HCT116 (cell line): ENCODE measurements at regions not wholly inside any gene's neighbourhood (a gene's known extent, or its start where the extent isn't known, plus 50 kb on each side); places are given as distances from the start of the nearest gene placed in this dataset.
"Not testable (repeated sequence)": the region's sequence is repeated elsewhere in the genome, so short reads cannot be mapped to it uniquely, and the experiment has no call there.

ENCODE experiments used
- ATAC-seq: fragments of 200-7000 bp; cut with Tn5 transposase; 2 replicates; pipeline ENCODE4 v1.9.1; 2020; ENCODE audit warnings: mild to moderate bottlenecking, moderate library complexity
- BruUV-seq: library from RNA; stranded (reverse); fragments of 400-500 nt; replicated peaks from 2 replicates; lab custom pipeline; 2021; lab: Mats Ljungman, UMichigan
- CTCF ChIA-PET: fragments of 300-600 bp; sonication (Branson Sonifier 250); formaldehyde crosslinking; loops from one replicate; lab custom pipeline; 2021; ENCODE audit warnings: antibody characterized with exemption; lab: Charles Lee
- POLR2A ChIA-PET: fragments of 300-600, 350-600 bp; sonication (Branson Sonifier 250); formaldehyde crosslinking; loops from one replicate; lab custom pipeline; 2021; ENCODE audit warnings: antibody characterized with exemption; lab: Charles Lee
- RAD21 ChIA-PET, 2 experiments: fragments of 300-600 bp; sonication (Branson Sonifier 250); formaldehyde crosslinking; loops; one replicate each; lab custom pipeline; 2023; ENCODE audit warnings: low total read pairs in 2 of 2; ENCODE audit not compliant: uncharacterized antibody in 2 of 2, unreplicated experiment in 2 of 2, low non-redundant PET in 1 of 2; lab: Charles Lee
- DNase-seq: peaks from one replicate; pipeline ENCODE4 v3.0.0-alpha.2; 2010; ENCODE audit warnings: low read depth, low spot score
- H2AFZ ChIP-seq: fragments of 200-600 bp; shearing (Covaris generic), sonication (generic); 2 replicates; pipeline ENCODE4 v1.6.1; 2017; ENCODE audit warnings: low read depth, mixed run types, mixed read lengths, antibody characterized with exemption, low read length; ENCODE audit not compliant: poor library complexity, severe bottlenecking
- H3K27ac ChIP-seq: 2 replicates; pipeline ENCODE4 v1.5.1; 2012; ENCODE audit warnings: low read depth, low read length
- H3K27me3 ChIP-seq: fragments of 200-600 bp; sonication (generic); 2 replicates; pipeline ENCODE4 v1.6.1; 2016; ENCODE audit warnings: mixed run types, low read length, mixed read lengths; ENCODE audit not compliant: insufficient read depth
- H3K36me3 ChIP-seq, 2 experiments: fragments of 200-500 bp in 1 of 2; fragments of 200-600 bp in 1 of 2; sonication (Bioruptor generic) in 1 of 2; sonication (generic) in 1 of 2; 2 replicates each; pipeline versions ENCODE4 v1.5.1 to v1.6.1; 2014 to 2016; ENCODE audit warnings: low read length in 2 of 2, inconsistent platforms in 1 of 2, mixed read lengths in 1 of 2, mixed run types in 1 of 2; ENCODE audit not compliant: insufficient read depth in 2 of 2, control insufficient read depth in 1 of 2
- H3K4me1 ChIP-seq, 2 experiments: fragments of 200-600 bp in 1 of 2; sonication (generic) in 1 of 2; 2 replicates each; pipeline versions ENCODE4 v1.5.1 to v1.6.1; 2012 to 2017; ENCODE audit warnings: low read length in 2 of 2, inconsistent platforms in 1 of 2, mild to moderate bottlenecking in 1 of 2, mixed read lengths in 1 of 2, mixed run types in 1 of 2, moderate library complexity in 1 of 2; ENCODE audit not compliant: insufficient read depth in 2 of 2, control insufficient read depth in 1 of 2
- H3K4me2 ChIP-seq: fragments of 200-600 bp; sonication (generic); 2 replicates; pipeline ENCODE4 v1.6.1; 2017; ENCODE audit warnings: mixed run types, low read length, mixed read lengths
- H3K4me3 ChIP-seq, 2 experiments: fragments of 200-600 bp in 1 of 2; sonication (generic) in 1 of 2; replicated peaks in 1 of 2; 2 replicates each; pipeline ENCODE4 v1.5.1; 2011 to 2016; ENCODE audit warnings: low read length in 2 of 2, control low read depth in 1 of 2, low read depth in 1 of 2, mild to moderate bottlenecking in 1 of 2, mixed read lengths in 1 of 2, mixed run types in 1 of 2
- H3K79me2 ChIP-seq: fragments of 200-600 bp; sonication (generic); 2 replicates; pipeline ENCODE4 v1.6.1; 2017; ENCODE audit warnings: mild to moderate bottlenecking, mixed run types, low read length, moderate library complexity, mixed read lengths; ENCODE audit not compliant: insufficient read depth
- H3K9ac ChIP-seq: fragments of 200-600 bp; sonication (generic); 2 replicates; pipeline ENCODE4 v1.6.1; 2016; ENCODE audit warnings: low read length, mixed read lengths
- H3K9me2 ChIP-seq: fragments of 200-600 bp; sonication (generic), shearing (Covaris generic); 2 replicates; pipeline ENCODE4 v1.6.1; 2017; ENCODE audit warnings: mixed run types, mild to moderate bottlenecking, moderate library complexity; ENCODE audit not compliant: insufficient read depth
- H3K9me3 ChIP-seq, 2 experiments: fragments of 200-500 bp in 1 of 2; fragments of 200-600 bp in 1 of 2; sonication (Bioruptor generic) in 1 of 2; sonication (generic) in 1 of 2; 2 replicates each; pipeline ENCODE4 v1.6.1; 2014 to 2017; ENCODE audit warnings: low read length in 2 of 2, mixed read lengths in 2 of 2, inconsistent platforms in 1 of 2, low read depth in 1 of 2, mild to moderate bottlenecking in 1 of 2, mixed run types in 1 of 2, moderate library complexity in 1 of 2; ENCODE audit not compliant: control insufficient read depth in 1 of 2, insufficient read depth in 1 of 2
- H4K20me1 ChIP-seq: fragments of 200-600 bp; sonication (generic), shearing (Covaris generic); 2 replicates; pipeline ENCODE4 v1.6.1; 2017; ENCODE audit warnings: mixed run types, mild to moderate bottlenecking, moderate library complexity; ENCODE audit not compliant: insufficient read depth
- intact Hi-C: fragments of 100-400 bp; cut with micrococcal nuclease; formaldehyde crosslinking; loops from 2 replicates; pipeline ENCODE4 v1.10.0; 2022

DNA sequence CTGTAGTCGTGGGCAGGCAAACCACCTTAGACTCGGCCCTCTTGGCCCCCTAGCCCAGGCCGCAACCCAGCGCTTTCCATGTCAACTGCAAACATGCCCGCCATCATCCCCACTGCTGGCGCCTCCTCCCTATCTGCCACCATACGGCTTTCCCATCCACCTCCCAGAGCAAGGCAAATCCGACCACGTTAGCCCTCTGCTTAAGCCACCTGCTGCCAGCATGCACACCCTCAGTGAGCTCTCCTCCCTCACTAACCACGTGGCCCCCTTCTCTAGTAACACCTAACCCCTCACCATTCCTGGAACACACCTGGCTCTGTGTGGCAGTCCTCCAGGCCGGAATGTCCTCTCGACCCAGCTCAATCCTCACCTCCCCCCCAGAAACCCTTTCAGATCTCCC, 534.8 kb downstream of the TP53TG3F start:
- H3K4me2 ChIP-seq, H2AFZ ChIP-seq, H3K4me1 ChIP-seq, H3K79me2 ChIP-seq, H3K9ac ChIP-seq, H3K36me3 ChIP-seq, DNase-seq, RAD21 ChIA-PET, POLR2A ChIA-PET, H3K27me3 ChIP-seq, intact Hi-C loops, H3K9me2 ChIP-seq, H3K27ac ChIP-seq, ATAC-seq, BruUV-seq, H3K4me3 ChIP-seq, H4K20me1 ChIP-seq, H3K9me3 ChIP-seq, CTCF ChIA-PET: not testable (repeated sequence)

DNA sequence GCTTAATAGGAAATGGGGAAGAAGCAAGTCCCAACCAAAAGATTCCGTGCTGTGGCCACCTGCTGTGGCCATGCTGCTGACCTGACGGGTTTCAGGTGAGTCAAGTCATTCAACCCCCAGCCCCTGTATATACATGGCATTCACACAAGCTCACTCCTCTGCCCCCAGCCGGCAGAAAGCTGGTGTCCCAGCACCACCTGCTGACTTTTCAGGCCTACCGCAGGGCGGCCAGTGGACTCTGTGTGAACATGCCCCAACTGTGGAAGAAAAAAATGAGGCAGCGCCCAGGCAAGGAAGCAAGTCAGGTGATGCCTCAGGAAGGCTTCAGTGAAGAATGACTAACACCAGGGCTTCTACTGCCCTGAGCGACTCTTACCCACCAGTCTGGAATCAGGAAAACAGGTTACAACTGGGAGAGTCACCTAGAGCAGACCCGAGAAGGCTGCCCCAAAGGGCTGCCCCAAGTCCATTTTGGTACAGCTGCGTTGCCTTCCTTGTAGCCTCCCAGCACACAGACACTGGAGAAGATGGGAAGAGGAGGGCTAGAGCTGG, 536.5 kb downstream of the TP53TG3F start:
- H3K27me3 ChIP-seq, BruUV-seq, intact Hi-C loops, H3K4me1 ChIP-seq, CTCF ChIA-PET, H3K4me3 ChIP-seq, H2AFZ ChIP-seq, H3K27ac ChIP-seq, H3K9ac ChIP-seq, H3K36me3 ChIP-seq, POLR2A ChIA-PET, H3K4me2 ChIP-seq, ATAC-seq, RAD21 ChIA-PET, H3K9me3 ChIP-seq, H3K79me2 ChIP-seq, DNase-seq, H4K20me1 ChIP-seq, H3K9me2 ChIP-seq: not testable (repeated sequence)

DNA sequence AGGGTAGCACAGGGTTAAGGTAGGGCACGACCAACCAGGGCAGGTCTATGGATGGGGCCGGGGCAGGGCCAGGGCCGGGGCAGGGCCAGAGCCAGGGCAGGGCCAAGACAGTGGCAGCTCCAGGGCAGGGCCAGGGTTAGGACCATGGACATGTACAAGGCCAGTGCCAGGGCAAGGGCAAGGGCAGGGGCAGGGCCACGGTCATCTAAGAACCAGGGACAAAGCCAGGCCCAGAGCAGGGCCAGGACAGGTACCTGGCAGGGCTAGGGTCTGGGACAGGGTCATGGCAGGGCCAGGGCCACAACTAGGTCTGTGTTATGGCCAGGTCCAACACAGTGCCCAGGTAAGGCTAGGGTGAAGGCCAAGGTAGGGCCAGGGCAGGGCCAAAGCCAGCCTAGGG, 541.8 kb downstream of the TP53TG3F start:
- H3K9me3 ChIP-seq, ATAC-seq, H3K79me2 ChIP-seq, H3K27me3 ChIP-seq, H3K4me1 ChIP-seq, CTCF ChIA-PET, BruUV-seq, H2AFZ ChIP-seq, H3K9ac ChIP-seq, H4K20me1 ChIP-seq, H3K9me2 ChIP-seq, H3K36me3 ChIP-seq, DNase-seq, RAD21 ChIA-PET, H3K4me3 ChIP-seq, intact Hi-C loops, H3K27ac ChIP-seq, POLR2A ChIA-PET, H3K4me2 ChIP-seq: not testable (repeated sequence)

DNA sequence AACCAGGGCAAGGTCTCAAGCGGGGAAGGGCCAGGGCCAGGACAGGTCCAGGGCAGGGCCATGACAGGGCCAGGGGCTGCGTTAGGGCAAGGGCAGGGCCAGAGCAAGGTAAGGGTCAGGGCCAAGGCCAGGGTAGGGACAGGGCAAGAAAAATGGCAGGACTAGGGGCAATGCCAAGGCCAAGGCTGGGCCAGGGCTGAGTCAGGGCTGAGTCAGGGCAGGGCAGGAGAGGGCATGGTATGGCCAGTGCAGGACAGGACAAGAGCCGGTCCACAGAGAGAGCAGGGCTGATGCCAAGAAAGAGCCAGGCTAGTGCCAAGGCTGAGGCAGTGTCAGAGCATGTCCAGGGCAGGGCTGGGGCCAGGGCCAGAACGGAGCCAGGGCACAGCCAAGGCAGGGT, 542.5 kb downstream of the TP53TG3F start:
- POLR2A ChIA-PET = not testable (repeated sequence)

More for the DNA sequence above, 542.5 kb downstream of the TP53TG3F start:
- H2AFZ ChIP-seq, CTCF ChIA-PET, H3K36me3 ChIP-seq, ATAC-seq, H3K4me3 ChIP-seq, DNase-seq, H3K9ac ChIP-seq, intact Hi-C loops, H3K4me2 ChIP-seq, H3K79me2 ChIP-seq, H3K4me1 ChIP-seq, H3K27me3 ChIP-seq, H3K9me3 ChIP-seq, RAD21 ChIA-PET, H4K20me1 ChIP-seq, BruUV-seq, H3K9me2 ChIP-seq, H3K27ac ChIP-seq: not testable (repeated sequence)
